ENCODE measurements at regions not wholly inside any gene's neighbourhood (a gene's known extent, or its start where the extent isn't known, plus 50 kb on each side); places are given as distances from the start of the nearest gene placed in this dataset.

- no peak for TF ChIP-seq USF2 (IDR thresholded peaks at IDR 0.05; ENCODE audit: borderline replicate concordance, low read depth, low read length)
- no peak for TF ChIP-seq NR2F1 (conservative IDR thresholded peaks at IDR 0.05)
- TF ChIP-seq CTCF (IDR thresholded peaks at IDR 0.05 in 2 of 3, conservative IDR thresholded peaks at IDR 0.05 in 1 of 3; ENCODE audit: control insufficient read depth in 2 of 3, extremely low read depth in 1 of 3, insufficient read depth in 1 of 3, low read depth in 3 of 3, low read length in 3 of 3) = no peak
- TF ChIP-seq POLR2AphosphoS5 (IDR thresholded peaks at IDR 0.05; ENCODE audit: low read length) = no peak
- TF ChIP-seq SMC3 (IDR thresholded peaks at IDR 0.05; ENCODE audit: borderline replicate concordance, low read length) = no peak
- no peak for TF ChIP-seq MXI1 (IDR thresholded peaks at IDR 0.05; ENCODE audit: low read depth, low read length)
- no peak for TF ChIP-seq RB1 (IDR thresholded peaks at IDR 0.05; ENCODE audit: borderline replicate concordance)
- no peak for TF ChIP-seq FOXM1 (IDR thresholded peaks at IDR 0.05; ENCODE audit: low read depth, low read length)
- no peak for TF ChIP-seq EZH2 (IDR thresholded peaks at IDR 0.05; ENCODE audit: borderline replicate concordance, control insufficient read depth, low read depth, low read length)
- TF ChIP-seq ESRRA (IDR thresholded peaks at IDR 0.05; ENCODE audit: low read length) = no peak
- no peak for TF ChIP-seq TAF1 (IDR thresholded peaks at IDR 0.05; ENCODE audit: borderline replicate concordance, low read depth, low read length)
- TF ChIP-seq WRNIP1 (IDR thresholded peaks at IDR 0.05; ENCODE audit: borderline replicate concordance, low read depth, low read length) = no peak
- no peak for TF ChIP-seq POLR2A (IDR thresholded peaks at IDR 0.05; ENCODE audit: low read depth, low read length)
- no peak for TF ChIP-seq NR2C1 (IDR thresholded peaks at IDR 0.05)
These were observed 213.7 kb downstream of the PDCD6IP start for GRCh38 chr3:34012102-34012461.
